ENCODE measurements at regions not wholly inside any gene's neighbourhood (a gene's known extent, or its start where the extent isn't known, plus 50 kb on each side); places are given as distances from the start of the nearest gene placed in this dataset.

GRCh38 chr4:32700838-32701237 lies 1980.7 kb downstream of the PCDH7 start:
- TF ChIP-seq CTCF (IDR thresholded peaks at IDR 0.05) (no peak), POLR2AphosphoS5 (IDR thresholded peaks at IDR 0.05) (no peak), POLR2A (IDR thresholded peaks at IDR 0.05) (no peak)
